NCI-H1417 treated with DMSO at 0.1 percent for 48 hours (cell line): ENCODE measurements at regions not wholly inside any gene's neighbourhood (a gene's known extent, or its start where the extent isn't known, plus 50 kb on each side); places are given as distances from the start of the nearest gene placed in this dataset.

ENCODE experiments used
- DNase-seq: peaks from one replicate; lab custom pipeline; 2025; lab: John Stamatoyannopoulos, UW

DNA sequence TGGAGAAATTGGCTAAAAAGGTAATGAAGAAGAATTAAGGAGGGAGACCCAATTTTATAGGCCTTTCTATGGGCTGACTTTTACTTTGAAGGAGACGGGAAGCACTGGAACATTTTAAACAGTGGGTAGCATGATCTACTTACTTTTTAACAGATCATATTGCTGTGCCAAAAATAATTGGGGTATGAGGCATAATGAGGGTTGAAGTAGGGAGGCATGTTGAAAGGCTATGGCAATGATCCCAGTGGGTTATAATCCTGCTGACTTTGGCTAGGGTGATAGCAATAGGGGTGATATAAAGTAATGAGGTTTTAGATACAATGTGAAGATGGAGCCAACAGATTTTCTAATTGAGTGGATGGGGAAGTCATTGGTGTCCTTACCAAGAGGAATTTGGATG, 73.2 kb downstream of the GPR37 start:
- no peak for DNase-seq

DNA sequence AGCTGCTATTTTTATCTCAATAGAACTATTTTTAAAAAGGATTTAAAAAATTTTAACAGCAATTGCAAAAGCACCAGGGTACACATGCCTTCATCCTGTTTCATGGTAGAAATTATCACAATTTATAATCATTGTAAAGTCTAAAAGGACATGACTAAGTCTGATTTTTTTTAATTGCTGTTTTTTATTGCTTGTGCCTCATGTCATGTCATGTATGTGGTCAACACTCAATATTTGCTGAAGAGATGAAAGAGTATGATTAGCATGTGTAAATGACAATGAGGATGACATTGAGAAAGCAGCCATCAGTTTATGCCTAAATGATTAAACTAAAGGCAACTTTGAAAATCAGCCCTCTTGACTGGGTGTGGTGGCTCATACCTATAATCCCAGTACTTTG, 74.8 kb downstream of the GPR37 start:
- no peak for DNase-seq

DNA sequence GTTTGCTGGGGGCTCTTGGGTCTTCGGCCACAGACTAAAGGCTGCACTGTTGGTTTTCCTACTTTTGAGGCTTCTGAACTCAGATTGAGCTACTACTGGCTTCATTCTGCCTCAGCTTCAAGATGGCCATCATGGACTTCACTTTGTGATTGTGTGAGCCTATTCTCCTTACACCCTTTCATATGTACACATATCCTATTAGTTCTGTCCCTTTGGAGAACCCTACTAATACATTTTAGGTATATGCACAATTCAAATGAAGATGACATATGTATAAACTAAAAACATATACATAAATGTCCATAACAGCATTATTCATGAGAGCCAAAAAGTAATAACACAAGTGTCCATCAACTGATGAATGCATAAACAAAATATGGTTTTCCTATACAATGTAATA, 75.7 kb downstream of the GPR37 start:
- no peak for DNase-seq

DNA sequence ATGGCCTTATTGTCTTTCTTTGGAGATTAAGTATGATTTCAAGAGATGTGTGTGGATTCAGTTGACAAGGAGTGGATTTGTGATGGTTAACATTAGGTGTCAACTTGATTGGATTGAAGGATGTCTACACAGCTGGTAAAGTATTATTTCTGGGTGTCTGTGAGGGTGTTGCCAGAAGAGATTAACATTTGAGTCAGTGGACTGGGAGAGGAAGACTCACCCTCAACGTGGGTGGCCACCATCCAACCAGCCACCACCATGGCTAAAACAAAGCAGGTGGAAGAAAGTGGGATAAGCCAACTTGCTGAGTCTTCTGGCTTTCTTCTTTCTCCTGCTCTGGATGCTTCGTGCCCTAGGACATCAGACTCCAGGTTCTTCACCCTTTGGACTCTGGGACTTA, 76.1 kb downstream of the GPR37 start:
- DNase-seq, result no peak

DNA sequence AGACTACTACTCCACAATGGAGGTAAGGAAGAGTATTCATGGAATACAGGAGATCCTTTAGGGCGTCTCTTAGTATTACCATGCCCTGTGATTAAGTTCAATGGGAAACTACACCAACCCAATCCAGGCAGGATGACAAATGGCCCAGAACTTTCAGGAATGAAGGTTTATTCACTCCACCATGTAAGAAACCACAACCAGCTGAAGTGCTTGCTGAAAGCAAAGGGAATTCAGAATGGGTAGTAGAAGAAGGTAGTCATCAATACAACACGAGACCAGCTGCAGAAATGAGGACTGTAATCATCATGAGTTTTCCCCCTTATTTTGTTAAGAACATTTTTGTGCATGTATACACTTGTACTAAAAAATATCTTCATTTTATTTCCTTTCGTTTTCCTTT, 76.6 kb downstream of the GPR37 start:
- no peak for DNase-seq

DNA sequence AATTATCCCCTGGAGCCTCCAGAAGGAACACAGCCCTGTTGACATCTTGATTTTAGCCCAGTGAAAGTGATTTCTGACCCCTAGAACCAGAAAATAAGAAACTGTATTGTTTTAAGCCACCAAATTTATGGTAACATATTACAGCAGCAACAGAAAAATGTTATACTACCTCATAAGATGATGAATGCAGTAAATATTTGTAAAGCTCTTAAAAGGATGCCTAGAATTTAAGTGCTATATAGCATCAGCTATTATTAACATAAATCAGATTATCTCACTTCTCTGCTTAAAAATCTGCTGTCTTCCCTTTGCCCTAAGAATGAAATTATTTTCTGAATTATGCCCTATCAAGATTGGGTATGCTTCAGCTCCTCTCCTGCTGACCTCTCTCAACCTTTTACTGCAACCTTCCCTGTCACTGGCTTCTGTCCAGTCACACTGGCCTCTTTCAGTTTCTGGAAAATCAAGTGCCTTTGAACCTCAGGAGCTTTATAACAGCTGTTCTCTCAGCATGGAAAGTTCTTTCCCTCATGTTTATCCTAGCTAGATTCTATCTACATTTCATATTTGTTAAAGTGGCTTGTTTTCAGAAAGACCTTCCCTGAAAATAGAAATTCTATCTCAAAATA, 78.9 kb downstream of the GPR37 start:
- DNase-seq, result no peak

DNA sequence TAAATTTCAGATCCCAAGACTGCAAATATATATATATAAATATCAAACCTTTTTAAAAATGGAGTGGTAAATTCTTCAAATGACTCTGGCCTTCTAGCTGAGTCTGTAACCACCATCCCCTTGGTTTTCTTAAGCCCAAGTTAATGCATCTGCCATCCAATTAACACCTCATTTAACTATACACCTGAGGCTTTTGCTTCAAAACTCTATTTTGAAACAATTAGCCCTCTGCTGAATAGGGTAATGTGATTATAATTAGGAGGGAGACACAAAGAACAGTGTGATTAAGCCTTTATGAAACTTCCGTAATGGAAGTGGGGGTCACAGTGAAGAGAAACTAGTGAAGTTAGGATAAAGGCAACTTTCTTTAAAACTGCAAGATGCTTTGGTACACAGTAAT, 83.6 kb downstream of the GPR37 start:
- no peak for DNase-seq

DNA sequence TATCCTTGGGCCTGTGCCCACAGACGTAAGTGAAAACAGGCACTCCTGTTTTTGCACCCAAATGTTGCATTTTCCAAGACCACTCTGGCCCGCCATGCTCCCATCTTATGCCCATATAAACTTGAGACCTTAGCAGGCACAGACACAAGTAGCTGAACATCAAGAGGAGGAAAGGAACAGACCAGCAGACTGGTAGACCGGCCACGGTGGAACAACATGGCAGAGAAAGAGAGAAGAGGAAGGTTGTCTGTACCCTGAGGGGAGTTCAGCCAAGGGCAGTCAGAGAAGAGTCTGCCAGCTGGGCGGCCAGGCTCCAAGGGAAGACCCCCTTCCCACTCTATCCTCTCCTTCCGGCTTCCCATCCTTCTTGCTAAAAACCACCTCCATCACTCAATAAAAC, 85.3 kb downstream of the GPR37 start:
- no peak for DNase-seq

DNA sequence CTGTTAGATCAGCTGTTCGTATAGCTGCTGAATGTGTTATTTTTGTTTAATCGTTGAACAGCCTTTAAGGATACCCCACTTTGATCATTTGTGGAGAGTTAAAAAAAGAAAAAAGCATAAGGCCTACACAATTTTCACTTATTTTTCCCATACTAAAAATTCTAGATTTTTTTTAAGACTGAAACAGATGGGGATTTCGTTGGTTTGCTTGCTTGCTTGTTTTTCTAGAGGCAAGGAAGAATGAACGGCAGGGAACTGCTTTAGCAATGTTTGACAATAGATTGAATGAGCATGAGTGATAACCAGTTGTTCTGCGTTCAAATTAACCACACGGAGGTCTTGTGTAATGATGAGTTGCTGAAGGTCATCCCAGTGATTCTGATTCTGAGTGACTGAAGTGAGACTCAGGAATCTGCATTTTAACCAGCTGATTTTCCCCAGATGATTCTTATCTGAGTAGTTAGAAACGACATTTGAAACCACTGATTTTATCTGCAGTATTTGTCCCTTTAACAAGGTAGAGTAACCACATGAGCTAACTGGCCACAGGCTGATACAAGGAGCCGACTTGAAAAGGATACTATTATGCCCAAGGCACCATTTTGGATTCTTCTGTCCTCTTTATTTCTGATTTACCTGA, 85.9 kb downstream of the GPR37 start:
- no peak for DNase-seq

DNA sequence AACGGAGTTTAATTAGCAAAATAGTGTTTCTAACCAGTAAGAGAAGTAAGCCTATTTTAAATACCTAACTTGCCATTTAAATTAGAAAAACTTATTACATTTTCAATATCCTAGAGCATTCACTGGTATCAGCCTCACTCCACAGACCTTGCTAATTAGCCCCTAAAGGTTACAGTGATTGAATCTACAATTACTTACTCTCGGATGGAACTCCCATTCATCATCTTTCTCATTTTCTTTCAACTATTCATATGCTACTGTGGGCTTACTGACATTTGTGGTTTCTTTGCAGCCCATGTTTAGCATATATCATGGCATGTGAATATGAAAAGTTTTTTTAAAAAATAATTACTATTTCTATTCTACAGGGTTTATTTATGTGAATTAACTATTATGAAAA, 86.4 kb downstream of the GPR37 start:
- no peak for DNase-seq

DNA sequence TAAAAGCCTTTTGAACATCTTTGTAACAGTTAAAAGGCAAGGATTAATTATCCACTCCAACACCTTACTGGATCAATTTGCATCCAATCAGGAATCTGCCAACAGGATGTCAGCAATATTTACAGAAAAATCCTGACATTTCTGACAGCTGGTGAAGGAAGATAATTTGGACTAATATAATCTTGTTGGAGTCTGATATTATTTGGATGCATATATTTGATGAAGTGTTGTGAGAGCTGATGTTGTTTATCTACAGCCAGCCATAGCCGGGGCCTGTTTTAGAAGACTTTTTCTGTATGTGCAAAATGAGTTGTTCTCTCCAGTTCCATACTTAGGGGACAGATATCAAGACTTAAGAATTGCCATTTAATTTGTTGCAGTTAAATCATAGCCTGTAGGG, 91.1 kb downstream of the GPR37 start:
- DNase-seq, result no peak

DNA sequence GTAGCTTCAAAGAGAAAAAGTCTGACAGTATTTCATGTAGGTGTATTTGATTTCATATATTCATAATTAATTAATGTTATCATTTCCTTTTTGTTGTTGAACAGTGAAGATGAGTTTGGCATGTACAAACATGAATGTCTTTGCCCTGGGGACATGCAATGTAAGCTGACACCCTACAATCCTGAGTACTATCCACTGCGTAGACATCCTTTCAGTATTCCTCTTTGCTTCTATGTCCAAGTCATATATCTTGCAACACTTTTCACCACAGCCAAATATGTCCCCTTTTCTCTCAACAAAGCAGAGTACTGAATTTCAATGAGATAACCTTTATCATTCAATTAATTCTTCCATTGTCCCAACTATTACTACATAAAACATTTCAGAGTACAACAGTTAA, 93.6 kb downstream of the GPR37 start:
- DNase-seq, result no peak

DNA sequence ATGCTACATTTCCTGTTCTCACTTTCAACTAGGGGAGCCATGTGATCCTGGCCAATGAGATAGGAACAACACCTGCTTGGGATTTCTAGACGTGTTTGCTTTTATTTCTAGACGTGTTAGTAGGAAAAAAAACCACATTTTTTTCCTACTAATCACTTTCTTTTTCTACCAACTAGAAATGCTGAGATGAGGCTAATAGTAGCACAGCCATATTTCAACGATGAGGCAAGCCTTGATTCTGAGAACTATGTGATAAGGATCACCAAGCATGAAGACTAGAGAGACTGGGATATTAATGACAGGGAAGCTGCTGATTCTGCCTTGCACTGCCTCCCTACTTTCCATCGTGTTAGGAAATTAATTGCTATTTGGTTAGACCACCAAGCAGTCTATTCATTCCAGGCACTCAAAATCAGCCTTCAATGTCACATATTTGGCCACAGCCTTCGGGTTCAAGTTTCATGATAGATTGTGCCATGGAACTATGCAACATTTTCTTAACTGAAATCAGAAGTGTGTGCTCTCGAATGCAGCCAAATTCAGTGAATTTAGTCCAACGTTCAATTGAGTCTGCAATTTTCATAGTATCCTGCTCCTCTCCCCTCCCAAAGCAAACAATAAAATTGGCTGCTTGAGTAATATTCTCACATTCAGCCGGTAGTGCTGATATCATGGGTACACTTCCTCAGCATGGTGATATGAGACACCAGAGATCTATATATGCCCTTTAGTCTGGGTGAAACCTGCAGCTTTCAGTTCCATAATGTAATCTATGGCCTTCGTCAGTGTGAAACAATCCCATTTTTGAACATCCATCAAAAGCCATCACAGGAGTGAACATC, 98.1 kb downstream of the GPR37 start:
- no peak for DNase-seq

DNA sequence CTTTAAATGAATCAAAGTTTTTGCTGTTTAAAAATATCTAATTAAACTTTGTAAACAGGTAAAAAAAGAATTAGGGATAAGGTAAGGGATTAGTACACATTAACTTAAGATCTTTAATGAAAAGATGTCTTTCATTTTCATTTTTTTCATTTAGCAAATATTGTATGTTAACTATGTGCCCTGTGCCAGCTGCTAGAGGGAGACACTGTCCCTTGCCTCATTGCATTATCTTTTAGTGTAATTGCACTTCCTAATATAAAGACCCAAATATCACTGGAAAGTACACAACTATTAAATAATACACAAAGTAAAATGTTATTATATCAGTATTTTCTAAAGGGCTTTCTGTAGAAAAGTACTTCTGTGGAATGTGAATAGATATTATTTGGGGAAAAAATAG, 102.7 kb downstream of the GPR37 start:
- DNase-seq, result no peak

DNA sequence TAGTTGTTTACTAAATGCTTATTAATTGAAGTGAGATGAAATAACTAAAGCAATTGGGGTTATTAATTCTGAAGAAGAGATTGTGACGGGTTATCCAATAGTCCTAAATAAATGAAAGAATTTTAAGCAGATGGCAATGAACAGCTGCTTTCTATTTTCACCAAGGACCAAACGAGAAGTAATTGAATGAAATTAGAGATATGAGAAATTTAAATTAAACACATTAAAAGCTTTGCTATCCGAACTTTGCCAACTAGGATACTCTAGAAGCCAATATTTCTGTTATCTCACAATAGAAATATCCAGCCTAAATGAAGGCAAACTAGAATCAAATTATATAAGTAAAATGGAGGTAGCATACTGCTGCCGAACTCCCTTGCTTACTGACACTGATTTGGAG, 103.2 kb downstream of the GPR37 start:
- DNase-seq, result no peak

DNA sequence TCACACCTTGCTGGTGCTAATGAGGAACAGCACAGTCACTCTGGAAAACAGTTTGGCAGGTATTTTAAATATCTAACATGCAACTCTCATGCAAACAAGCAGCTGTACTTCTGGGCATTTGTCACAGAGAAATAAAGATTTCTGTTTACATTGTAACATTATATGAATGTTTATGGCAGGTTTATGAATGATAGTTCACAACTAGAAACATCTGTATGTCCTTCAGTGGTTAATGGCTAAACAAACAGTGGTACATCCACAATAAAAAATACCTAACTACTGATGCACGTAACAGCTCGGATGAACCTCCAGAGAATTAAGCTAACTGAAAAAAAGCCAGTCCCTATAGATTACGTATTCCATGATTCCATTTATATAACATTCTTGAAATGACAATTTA, 109.6 kb downstream of the GPR37 start:
- DNase-seq, result peak; percentile 90

DNA sequence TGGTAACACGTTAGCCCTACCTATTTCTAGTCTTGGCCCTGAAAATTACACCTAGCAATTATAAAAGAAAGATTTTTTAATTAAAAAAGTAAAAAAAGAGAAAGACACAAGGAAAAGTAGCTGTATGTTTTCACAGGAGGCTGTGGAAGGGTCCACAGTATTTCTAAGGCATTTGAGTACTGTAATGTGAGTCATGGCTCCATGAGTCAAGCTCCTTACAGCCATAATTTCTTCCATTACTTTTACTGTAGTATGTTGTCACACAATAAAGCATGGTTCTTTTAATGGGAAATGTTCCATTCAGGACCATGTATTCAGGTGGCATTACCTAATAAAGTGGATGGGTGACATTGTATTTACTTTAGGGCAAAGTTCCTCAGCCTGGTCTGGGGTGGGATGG, 113.4 kb downstream of the GPR37 start:
- no peak for DNase-seq

DNA sequence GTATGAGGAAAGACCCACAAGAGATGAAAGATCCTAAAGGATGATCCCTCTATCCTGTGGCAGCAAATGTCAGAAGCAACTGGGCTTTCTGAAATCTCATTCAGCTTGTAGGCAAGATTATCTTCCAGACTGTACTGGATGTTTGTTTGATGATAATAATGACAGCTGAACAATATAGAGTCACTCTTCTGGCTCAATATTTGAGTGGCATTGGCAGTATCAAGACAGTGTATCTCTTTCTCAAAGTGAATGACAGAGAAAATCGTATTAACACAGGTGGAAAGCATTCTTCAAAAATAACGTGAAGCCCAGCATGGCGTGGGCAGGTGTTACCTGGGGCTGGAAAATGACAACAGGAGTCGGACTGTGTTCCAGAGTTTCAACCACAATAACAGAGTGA, 114.5 kb downstream of the GPR37 start:
- DNase-seq, result no peak

DNA sequence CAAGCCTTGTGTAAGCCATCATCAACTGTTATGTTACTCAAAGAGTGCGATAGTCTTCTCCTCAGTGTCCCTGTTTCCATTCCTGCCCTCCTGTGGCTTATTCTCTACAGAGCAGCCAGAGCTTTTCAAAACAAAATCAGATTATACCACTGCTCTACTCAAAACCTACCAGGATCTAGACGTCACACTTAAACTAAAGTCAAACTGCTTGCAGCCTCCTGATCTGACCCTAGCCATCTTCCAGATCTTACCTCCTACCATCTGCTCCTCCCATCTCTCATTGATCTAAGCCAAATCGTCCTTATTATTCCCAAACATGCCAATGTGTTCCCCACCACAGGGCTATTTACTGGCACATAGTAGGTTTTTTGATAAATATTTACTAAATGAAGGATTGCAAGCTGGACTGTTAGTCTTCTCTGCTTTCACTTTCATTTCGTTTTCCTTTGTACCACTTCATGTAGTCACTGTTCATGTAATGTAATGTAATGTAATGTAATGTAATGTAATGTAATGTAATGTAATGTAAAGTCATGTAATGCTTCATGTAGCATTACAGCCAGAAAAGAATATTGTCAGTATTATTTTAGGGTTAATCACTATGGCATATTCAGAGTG, 116.1 kb downstream of the GPR37 start:
- no peak for DNase-seq

DNA sequence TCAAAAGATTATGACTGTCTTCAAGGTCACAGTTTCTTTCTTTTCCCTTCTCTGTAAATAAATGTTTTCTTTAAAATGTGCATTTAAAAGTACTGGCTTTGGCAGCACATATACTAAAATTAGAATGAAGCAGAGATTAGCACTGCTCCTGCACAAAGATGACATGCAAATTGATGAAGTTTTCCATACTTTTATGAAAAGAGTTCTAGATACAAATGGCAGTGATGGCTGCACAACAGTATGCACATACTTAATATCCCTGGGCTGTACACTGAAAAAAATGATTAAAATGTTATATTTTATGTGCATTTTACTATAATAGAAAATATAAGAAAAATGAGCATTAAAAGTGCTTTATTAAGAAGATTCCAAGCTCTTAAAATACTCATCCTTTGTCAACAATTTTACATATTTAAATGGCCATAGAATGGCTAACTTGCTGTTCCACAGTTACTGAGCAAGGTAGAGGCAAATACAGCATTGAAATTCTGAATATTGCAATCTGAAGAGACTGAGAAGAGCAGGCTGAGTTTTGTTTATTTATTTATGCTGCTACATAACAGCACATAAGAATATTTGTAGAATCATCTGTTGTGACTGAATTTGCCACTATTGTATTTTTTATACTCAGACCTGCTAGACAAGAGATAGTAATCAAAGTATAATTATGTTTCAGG, 117.8 kb downstream of the GPR37 start:
- no peak for DNase-seq

DNA sequence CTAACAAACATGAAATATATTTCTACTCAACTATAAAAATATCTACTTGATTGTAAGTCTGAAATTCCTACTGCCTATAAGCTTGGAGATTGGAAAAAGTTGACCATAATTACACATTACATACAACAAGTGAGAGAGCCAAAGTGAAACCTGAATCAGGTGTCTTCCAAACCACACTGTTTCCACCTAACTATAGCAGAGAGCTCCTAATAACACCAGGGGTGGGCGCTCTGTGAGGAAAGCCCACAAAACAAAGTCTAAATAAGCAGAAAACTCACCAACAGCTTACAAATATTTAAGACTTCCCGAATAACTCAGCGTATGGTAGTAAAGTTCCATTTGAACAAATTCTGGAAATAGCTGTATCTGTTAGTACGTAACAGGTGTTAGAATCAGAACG, 119.9 kb downstream of the GPR37 start:
- DNase-seq, result no peak

DNA sequence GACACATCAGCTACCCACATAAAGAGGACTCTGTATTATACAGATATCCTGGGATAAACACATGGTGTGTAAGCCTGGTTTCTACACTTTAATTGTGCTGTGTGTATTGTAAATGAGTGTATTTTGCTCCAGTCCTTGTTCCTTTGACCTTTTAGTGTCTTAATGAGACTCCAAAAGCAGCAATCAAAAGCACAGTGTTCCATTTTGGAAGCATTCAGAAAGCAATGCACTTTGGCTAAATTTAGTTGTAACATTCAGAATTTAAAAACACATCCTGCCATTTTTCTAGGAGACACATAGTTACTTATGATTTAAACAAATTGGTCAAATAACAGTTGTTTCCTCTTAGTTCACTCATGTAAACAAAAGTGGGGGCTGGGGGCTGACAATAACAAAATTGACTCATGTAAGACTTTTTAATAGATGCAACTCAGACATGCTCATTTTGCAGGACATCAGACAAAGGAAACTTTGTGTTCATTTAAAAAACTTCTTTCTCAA, 122.2 kb downstream of the GPR37 start:
- DNase-seq, result no peak
